Neuronal stem cell (in vitro differentiated cells): ENCODE measurements at regions not wholly inside any gene's neighbourhood (a gene's known extent, or its start where the extent isn't known, plus 50 kb on each side); places are given as distances from the start of the nearest gene placed in this dataset.

Experiments used
- DNase-seq: peaks from one replicate; pipeline ENCODE4 v3.0.0-alpha.2; 2013; ENCODE audit warnings: low spot score
- H2AFZ ChIP-seq: one replicate; pipeline ENCODE4 v1.6.1; 2013; ENCODE audit warnings: mild to moderate bottlenecking, low read length, inconsistent platforms
- H2AK5ac ChIP-seq: 2 replicates; pipeline ENCODE4 v1.6.1; 2013; ENCODE audit warnings: low read depth, mild to moderate bottlenecking, inconsistent platforms, low read length, moderate library complexity, mixed read lengths
- H2BK120ac ChIP-seq: 2 replicates; pipeline ENCODE4 v1.6.1; 2013; ENCODE audit warnings: low read depth, mild to moderate bottlenecking, inconsistent platforms, low read length, moderate library complexity, mixed read lengths
- H2BK12ac ChIP-seq: one replicate; pipeline ENCODE4 v1.6.1; 2013; ENCODE audit warnings: low read length, inconsistent platforms
- H2BK15ac ChIP-seq: 2 replicates; pipeline ENCODE4 v1.6.1; 2013; ENCODE audit warnings: mild to moderate bottlenecking, low read length, inconsistent platforms, mixed read lengths
- H2BK5ac ChIP-seq: one replicate; pipeline ENCODE4 v1.6.1; 2013; ENCODE audit warnings: inconsistent platforms, mild to moderate bottlenecking, low read length, moderate library complexity
- H3K14ac ChIP-seq: one replicate; pipeline ENCODE4 v1.6.1; 2013; ENCODE audit warnings: low read length, inconsistent platforms
- H3K18ac ChIP-seq: 2 replicates; pipeline ENCODE4 v1.6.1; 2013; ENCODE audit warnings: low read length, inconsistent platforms
- H3K23ac ChIP-seq: 2 replicates; pipeline ENCODE4 v1.6.1; 2013; ENCODE audit warnings: low read depth, mild to moderate bottlenecking, mixed read lengths, low read length, inconsistent platforms; ENCODE audit not compliant: poor library complexity
- H3K27ac ChIP-seq: replicated peaks from 3 replicates; pipeline ENCODE4 v1.5.1; 2013; ENCODE audit warnings: low read length, inconsistent platforms
- H3K27me3 ChIP-seq, 3 experiments: 2 replicates each; pipeline ENCODE4 v1.6.1; 2013; ENCODE audit warnings: low read length in 3 of 3, mild to moderate bottlenecking in 2 of 3, inconsistent platforms in 1 of 3, low read depth in 1 of 3, mixed read lengths in 1 of 3, moderate library complexity in 1 of 3; ENCODE audit not compliant: control insufficient read depth in 3 of 3, insufficient read depth in 3 of 3
- H3K36me3 ChIP-seq, 2 donors: replicated peaks in 1 of 2; 2 replicates each; pipeline ENCODE4 v1.6.1; 2013; ENCODE audit warnings: low read length in 2 of 2; ENCODE audit not compliant: control insufficient read depth in 2 of 2, insufficient read depth in 2 of 2
- H3K4ac ChIP-seq: 2 replicates; pipeline ENCODE4 v1.6.1; 2013; ENCODE audit warnings: inconsistent platforms, mild to moderate bottlenecking, low read length, moderate library complexity
- H3K4me1 ChIP-seq, 2 donors: 1 replicate in 1 of 2; 2 replicates in 1 of 2; pipeline ENCODE4 v1.6.1; 2013; ENCODE audit warnings: low read length in 2 of 2, low read depth in 1 of 2; ENCODE audit not compliant: control insufficient read depth in 2 of 2, insufficient read depth in 1 of 2
- H3K4me2 ChIP-seq: one replicate; pipeline ENCODE4 v1.6.1; 2013; ENCODE audit warnings: mild to moderate bottlenecking, low read length, inconsistent platforms; ENCODE audit not compliant: insufficient read depth, poor library complexity, severe bottlenecking
- H3K4me3 ChIP-seq, 2 donors: 2 replicates each; pipeline ENCODE4 v1.5.1; 2013; ENCODE audit warnings: low read length in 2 of 2, mild to moderate bottlenecking in 2 of 2, inconsistent platforms in 1 of 2, moderate library complexity in 1 of 2
- H3K79me1 ChIP-seq: one replicate; pipeline ENCODE4 v1.6.1; 2013; ENCODE audit warnings: low read depth, mild to moderate bottlenecking, inconsistent platforms, low read length, moderate library complexity
- H3K9ac ChIP-seq: one replicate; pipeline ENCODE4 v1.6.1; 2013; ENCODE audit warnings: mild to moderate bottlenecking, low read depth, low read length, inconsistent platforms; ENCODE audit not compliant: poor library complexity
- H3K9me3 ChIP-seq, 2 donors: replicated peaks in 1 of 2; 2 replicates each; pipeline versions ENCODE3 to v1.6.1; 2013; ENCODE audit warnings: low read length in 2 of 2, mild to moderate bottlenecking in 2 of 2, inconsistent platforms in 1 of 2, low read depth in 1 of 2, mixed read lengths in 1 of 2, moderate library complexity in 1 of 2; ENCODE audit not compliant: control insufficient read depth in 2 of 2, insufficient read depth in 1 of 2
- H4K8ac ChIP-seq: one replicate; pipeline ENCODE4 v1.6.1; 2013; ENCODE audit warnings: low read depth, mild to moderate bottlenecking, inconsistent platforms, low read length, moderate library complexity
- H4K91ac ChIP-seq: one replicate; pipeline ENCODE4 v1.6.1; 2013; ENCODE audit warnings: low read length, low read depth, mild to moderate bottlenecking, inconsistent platforms; ENCODE audit not compliant: poor library complexity
- WGBS, 2 donors: extraction: QIAGEN DNeasy Blood & Tissue Kit; methylation state at CpG; one replicate each; pipeline ENCODE4 v1.1.7; 2013; ENCODE audit warnings: missing lambda C conversion rate in 2 of 2, mixed read lengths in 1 of 2; ENCODE audit not compliant: insufficient read length in 2 of 2, insufficient replicate concordance in 1 of 2; ENCODE audit errors: extremely low coverage in 2 of 2; 5-methylcytosine and 5-hydroxymethylcytosine counted together

- no peak overlapping the region for H3K18ac ChIP-seq
- no peak overlapping the region for H4K8ac ChIP-seq
- no peak overlapping the region for H3K4me2 ChIP-seq
- H3K9ac ChIP-seq: no peak overlapping the region
- no peak overlapping the region for H2BK5ac ChIP-seq
- H3K23ac ChIP-seq: no peak overlapping the region
- H2BK12ac ChIP-seq: no peak overlapping the region
- peak overlapping the region; percentile 37 for H2AFZ ChIP-seq
- H3K79me1 ChIP-seq: no peaks in the 10 kb centered on the region
- H2AK5ac ChIP-seq: no peak overlapping the region
- H3K27ac ChIP-seq: no peak overlapping the region
- no peak overlapping the region for H2BK15ac ChIP-seq
- H2BK120ac ChIP-seq: no peak overlapping the region
- H3K36me3 ChIP-seq: no peaks in the 10 kb centered on the region
- H4K91ac ChIP-seq: no peak overlapping the region
- no peaks in the 10 kb centered on the region for H3K4me1 ChIP-seq
- H3K4ac ChIP-seq: no peak overlapping the region
- no peak for DNase-seq
- WGBS, 2 donors: no CpG with 5 or more reads among the region's 1 CpG
- H3K4me3 ChIP-seq: no peak overlapping the region
- H3K27me3 ChIP-seq: no peaks in the 10 kb centered on the region
- peaks cover 2 to 20% of the 10 kb centered on the region in 2 donors for H3K9me3 ChIP-seq
- no peak overlapping the region for H3K14ac ChIP-seq
These were observed 774.7 kb upstream of the NECTIN3 start for GRCh38 chr3:110296885-110297284.

DNA sequence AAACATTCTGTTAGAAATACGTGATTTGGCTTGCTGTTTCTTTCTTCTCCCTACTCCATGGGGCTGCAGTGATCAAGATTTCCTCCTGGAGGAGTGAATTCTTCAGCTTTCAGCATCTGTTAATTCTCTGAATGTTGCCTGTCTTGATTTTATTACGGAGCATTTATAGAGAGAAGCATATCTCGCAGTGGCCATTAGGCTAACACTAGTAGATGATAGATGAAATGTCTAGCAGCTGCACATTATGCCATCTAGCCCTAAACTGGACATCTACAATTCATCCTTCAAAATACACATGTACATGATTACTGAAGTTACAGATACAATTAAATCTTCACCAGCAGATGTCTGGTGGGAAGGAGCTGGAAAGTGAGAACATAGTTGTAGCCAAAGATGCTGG lies 769.8 kb upstream of the NECTIN3 start:
- no CpG with 5 or more reads among the region's 3 CpGs for WGBS, 2 donors
- no peak overlapping the region for H2BK15ac ChIP-seq
- H3K4ac ChIP-seq: no peak overlapping the region
- H3K18ac ChIP-seq: no peak overlapping the region
- H2AK5ac ChIP-seq: no peak overlapping the region
- H3K4me1 ChIP-seq: no peaks in the 10 kb centered on the region
- H3K27ac ChIP-seq: no peak overlapping the region
- H2AFZ ChIP-seq: no peak overlapping the region
- H3K4me3 ChIP-seq: no peak overlapping the region
- no peaks in the 10 kb centered on the region for H3K27me3 ChIP-seq
- no peaks in the 10 kb centered on the region for H3K36me3 ChIP-seq
- H3K9me3 ChIP-seq: peaks cover 0 to 5% of the 10 kb centered on the region in 2 donors
- H3K14ac ChIP-seq: no peak overlapping the region
- no peak overlapping the region for H4K91ac ChIP-seq
- H2BK5ac ChIP-seq: no peak overlapping the region
- no peak overlapping the region for H2BK120ac ChIP-seq
- no peaks in the 10 kb centered on the region for H3K79me1 ChIP-seq
- no peak overlapping the region for H4K8ac ChIP-seq
- no peak overlapping the region for H3K23ac ChIP-seq
- no peak overlapping the region for H3K9ac ChIP-seq
- DNase-seq: no peak
- no peak overlapping the region for H2BK12ac ChIP-seq
- no peak overlapping the region for H3K4me2 ChIP-seq

GRCh38 chr3:110307065-110307809 lies 764.4 kb upstream of the NECTIN3 start:
- Histone ChIP-seq H2BK12ac (no peak overlapping the region), H3K27ac (no peak overlapping the region), H3K9me3 (no peaks in the 10 kb centered on the region), H3K18ac (no peak overlapping the region), H3K27me3 (no peaks in the 10 kb centered on the region), H3K4me2 (no peak overlapping the region), H2AFZ (no peak overlapping the region), H3K4me3 (no peak overlapping the region), H3K14ac (no peak overlapping the region), H3K4me1 (no peaks in the 10 kb centered on the region), H2BK5ac (no peak overlapping the region), H2BK120ac (no peak overlapping the region), H4K8ac (no peak overlapping the region), H2BK15ac (no peak overlapping the region), H3K4ac (no peak overlapping the region), H4K91ac (no peak overlapping the region), H3K36me3 (no peaks in the 10 kb centered on the region), H3K9ac (no peak overlapping the region), H2AK5ac (no peak overlapping the region), H3K23ac (no peak overlapping the region), H3K79me1 (no peaks in the 10 kb centered on the region)
- no peak for DNase-seq
- WGBS, 2 donors: no CpG with 5 or more reads among the region's 2 CpGs

- no peak overlapping the region for H2AK5ac ChIP-seq
- no peak for DNase-seq
- no peak overlapping the region for H3K4ac ChIP-seq
- no peaks in the 10 kb centered on the region for H3K4me1 ChIP-seq
- no peak overlapping the region for H4K91ac ChIP-seq
- no peak overlapping the region for H3K14ac ChIP-seq
- no peak overlapping the region for H3K4me2 ChIP-seq
- no peak overlapping the region for H3K18ac ChIP-seq
- peak overlapping the region; percentile 6 for H2AFZ ChIP-seq
- no peak overlapping the region for H2BK120ac ChIP-seq
- no peak overlapping the region for H3K9ac ChIP-seq
- H3K23ac ChIP-seq: no peak overlapping the region
- H3K27me3 ChIP-seq: no peaks in the 10 kb centered on the region
- H3K79me1 ChIP-seq: no peaks in the 10 kb centered on the region
- H2BK15ac ChIP-seq: no peak overlapping the region
- H3K4me3 ChIP-seq: no peak overlapping the region
- H4K8ac ChIP-seq: no peak overlapping the region
- H3K9me3 ChIP-seq: no peaks in the 10 kb centered on the region
- H3K36me3 ChIP-seq: no peaks in the 10 kb centered on the region
- no peak overlapping the region for H2BK5ac ChIP-seq
- no peak overlapping the region for H3K27ac ChIP-seq
- no peak overlapping the region for H2BK12ac ChIP-seq
These were observed 760.1 kb upstream of the NECTIN3 start for GRCh38 chr3:110311541-110311940.
